ENCODE measurements at regions not wholly inside any gene's neighbourhood (a gene's known extent, or its start where the extent isn't known, plus 50 kb on each side); places are given as distances from the start of the nearest gene placed in this dataset.

- no peak for DNase-seq
These were observed 1375.6 kb upstream of the TENM4 start for GRCh38 chr11:80816454-80816847.

DNA sequence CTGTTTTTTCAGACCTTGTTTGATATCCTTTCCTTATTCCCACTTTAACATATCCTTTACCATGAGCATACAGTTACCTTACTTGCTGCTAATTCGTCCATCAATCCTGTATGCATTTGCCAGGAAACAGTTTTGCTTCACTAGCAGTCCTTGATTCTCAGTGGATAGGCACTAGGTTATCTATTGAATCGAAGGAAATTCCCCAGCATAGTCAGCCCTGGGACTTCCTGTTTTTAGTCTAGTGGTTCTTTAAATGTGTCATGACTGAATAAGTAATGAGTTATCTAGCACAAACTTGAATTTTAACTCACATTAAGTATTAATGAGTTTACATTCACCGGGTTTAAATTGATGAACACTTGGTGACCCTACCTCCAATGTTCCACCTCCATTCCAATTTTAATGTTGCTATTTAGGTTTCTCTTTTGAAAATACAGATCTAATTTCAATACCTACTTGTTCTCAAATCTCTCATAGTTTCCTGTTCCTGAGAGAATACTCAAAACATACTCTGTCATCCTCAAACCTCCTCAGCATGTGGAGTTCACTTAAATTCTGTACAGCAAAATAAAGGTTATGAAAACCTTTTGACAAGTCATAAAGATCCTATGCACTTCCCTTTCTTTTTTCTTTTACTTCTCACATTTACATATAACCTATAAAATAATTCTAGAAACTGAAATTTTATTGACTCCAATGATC, 1375.1 kb upstream of the TENM4 start:
- no peak for DNase-seq

- DNase-seq: no peak
These were observed 1374.0 kb upstream of the TENM4 start for GRCh38 chr11:80814813-80815212.

DNA sequence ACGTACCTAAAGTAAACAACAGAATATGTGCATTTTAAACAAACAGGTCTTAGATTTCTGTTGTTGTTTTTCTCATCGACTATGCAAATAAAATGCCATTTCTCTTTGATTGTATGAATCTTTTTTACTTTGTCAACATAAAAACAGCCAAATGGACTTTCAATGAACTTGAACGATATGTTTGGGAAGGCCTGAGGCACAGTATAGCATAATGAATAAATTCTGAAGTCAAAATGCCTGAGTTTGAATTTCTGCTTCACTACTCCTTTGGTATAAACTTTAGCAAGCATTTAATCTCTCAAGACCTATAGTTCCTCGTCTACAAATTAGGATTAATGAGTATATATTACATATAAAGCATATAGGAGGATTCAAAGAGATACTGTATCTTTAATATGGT, 1369.9 kb upstream of the TENM4 start:
- DNase-seq: no peak

DNA sequence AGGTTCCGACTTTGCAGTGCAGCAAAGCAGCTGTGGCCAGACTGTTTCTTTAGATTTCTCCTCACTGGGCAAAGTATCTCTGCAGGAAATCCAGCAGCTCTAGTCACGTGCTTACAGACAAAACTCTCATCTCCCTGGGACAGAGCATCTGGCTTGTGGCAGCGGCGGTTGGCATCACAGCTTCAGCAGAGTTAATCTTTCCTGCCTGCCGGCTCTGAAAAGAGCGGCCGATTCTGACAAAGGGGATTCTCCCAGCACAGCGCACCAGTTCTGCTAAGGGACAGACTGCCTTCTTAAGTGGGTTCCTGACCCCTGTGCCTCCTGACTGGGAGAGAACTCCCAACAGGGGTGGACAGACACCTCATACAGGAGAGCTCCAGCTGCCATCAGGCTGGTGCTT, 1357.3 kb upstream of the TENM4 start:
- DNase-seq: peak; percentile 7

- no peak for DNase-seq
These were observed 1342.7 kb upstream of the TENM4 start for GRCh38 chr11:80783561-80783960.

GRCh38 chr11:80782135-80782885, 1341.5 kb upstream of the TENM4 start:
- peak; percentile 32 for DNase-seq

DNA sequence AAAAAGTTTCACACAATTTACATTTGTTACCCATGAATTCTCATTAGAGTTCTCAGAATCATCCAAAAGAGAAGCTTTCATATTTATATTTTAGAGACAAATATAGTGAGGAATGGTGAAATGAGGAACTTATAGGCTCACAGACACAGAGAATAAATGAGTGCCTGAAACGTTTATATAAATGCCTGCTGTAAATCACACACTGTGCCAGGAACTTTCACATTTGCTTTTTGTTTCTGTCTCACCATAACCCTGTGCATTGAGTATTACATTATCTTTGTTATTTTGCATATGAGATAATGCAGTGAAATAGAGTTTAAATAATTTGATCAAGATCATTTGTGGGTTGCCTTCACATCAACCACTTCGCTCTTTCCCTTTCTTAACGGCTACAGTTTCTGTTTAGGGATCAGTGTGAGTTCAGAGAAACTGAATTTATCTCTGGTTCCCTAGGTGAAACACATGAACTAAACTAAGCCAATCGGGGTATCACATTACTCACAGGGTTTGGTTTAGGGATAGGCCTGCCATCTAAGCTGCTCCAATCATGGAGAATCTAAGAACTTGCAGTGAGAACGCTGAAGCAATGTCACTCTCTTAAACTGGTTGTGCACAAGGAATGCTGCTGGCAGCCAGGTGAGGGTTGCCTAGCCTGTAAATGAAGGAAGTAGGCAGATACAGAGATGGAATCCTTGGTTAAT, 1339.2 kb upstream of the TENM4 start:
- no peak for DNase-seq

- no peak for DNase-seq
These were observed 1338.1 kb upstream of the TENM4 start for GRCh38 chr11:80778941-80779340.

- no peak for DNase-seq
These were observed 1337.6 kb upstream of the TENM4 start for GRCh38 chr11:80778432-80778831.

DNA sequence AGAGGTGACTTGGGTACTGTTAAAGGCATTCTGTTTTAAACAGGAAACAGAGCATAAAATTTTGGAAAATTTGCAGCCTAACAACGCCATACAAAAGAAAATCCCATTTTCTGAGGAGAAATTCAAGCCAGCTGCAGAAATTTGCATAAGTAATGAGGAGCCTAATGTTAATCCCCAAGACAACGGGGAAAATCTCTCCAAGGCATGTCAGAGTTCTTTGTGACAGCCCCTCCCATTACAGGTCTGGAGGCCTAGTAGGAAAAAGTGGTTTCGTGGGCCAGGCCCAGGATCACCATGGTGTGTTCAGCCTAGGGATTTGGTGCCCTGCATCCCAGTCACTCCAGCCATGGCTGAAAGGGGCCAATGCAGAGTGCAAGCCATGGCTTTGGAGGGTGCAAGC, 1333.1 kb upstream of the TENM4 start:
- DNase-seq: no peak

DNA sequence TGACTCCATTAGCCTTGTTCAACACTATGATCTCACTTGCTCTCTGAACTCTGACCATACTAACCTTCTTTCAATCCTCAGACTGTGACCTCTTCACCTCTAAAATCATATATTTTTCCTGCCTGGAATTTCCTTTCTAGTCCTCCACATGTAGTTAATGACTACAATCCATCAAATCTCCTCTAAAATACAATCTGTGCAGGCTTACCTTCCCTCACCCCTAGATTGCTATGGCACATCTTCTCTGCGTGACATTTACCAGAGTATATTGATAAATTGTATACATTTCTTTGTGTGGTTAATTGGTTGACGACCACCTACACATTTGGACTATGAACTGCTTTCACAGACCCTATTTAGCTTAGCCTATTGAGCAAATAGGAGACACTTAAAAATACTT, 1330.2 kb upstream of the TENM4 start:
- no peak for DNase-seq

- no peak for DNase-seq
These were observed 1318.0 kb upstream of the TENM4 start for GRCh38 chr11:80758787-80759186.

- DNase-seq: no peak
These were observed 1307.5 kb upstream of the TENM4 start for GRCh38 chr11:80748207-80748925.

GRCh38 chr11:80746300-80746699, 1305.5 kb upstream of the TENM4 start:
- DNase-seq: no peak

DNA sequence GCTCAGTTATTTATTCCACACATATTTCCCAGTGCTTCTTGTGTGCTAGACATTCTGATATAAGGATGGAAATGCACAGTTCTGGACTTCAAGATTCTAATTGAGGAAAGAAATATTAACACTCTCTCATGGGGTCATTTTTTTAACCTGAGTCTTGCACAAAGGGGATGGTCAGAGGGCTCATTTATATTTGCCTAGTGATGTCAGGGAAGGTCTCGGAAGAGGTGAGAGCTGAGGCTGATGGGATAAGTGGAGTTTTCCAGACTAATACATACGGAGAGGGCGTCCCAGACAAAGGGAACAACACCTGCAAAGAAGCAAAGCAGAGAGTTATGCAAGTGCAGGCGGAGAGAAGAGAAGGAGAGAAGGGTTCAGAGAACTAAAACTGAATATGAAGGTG, 1304.6 kb upstream of the TENM4 start:
- DNase-seq: no peak

- no peak for DNase-seq
These were observed 1293.0 kb upstream of the TENM4 start for GRCh38 chr11:80733790-80734189.

- DNase-seq: no peak
These were observed 1292.5 kb upstream of the TENM4 start for GRCh38 chr11:80733361-80733760.

DNA sequence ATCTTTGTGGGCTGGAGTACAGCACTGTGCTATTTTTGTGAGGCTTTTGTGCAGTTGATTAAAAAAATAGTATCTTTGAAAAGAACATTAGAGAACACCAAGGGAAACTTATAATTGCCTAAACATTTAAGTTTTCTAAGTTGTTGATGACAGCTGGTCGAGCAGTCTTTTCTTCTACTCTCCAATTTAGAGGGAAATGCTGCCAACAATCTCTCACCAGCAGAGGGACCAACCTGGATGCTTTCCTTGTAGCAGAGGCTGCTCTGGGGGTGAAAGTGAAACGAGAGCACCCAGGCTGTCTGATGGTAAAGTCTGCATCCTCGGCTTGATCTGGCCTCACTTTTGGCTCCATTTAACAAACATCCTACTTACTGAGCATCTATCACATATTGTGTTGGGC, 1286.5 kb upstream of the TENM4 start:
- DNase-seq: no peak

GRCh38 chr11:80726236-80726635, 1285.4 kb upstream of the TENM4 start:
- no peak for DNase-seq

DNA sequence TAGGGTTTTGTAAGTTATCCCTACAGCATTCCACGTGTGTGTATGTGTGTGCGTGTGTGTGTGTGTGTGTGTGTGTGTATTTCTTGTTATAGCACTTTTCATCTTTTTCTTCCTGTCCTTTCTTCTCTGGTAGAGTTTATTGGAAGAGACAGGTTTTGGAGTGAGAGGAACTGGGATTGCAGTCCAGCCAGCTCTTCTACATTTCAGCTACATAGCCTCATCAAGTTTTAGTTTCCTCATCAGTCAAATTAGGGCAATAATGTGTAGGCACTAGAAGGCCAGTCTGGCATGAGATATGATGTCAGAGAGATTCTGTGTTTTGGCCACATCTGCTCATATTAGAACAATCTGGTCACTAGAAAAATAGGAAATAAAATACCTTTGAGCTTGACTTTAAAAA, 1283.5 kb upstream of the TENM4 start:
- DNase-seq: no peak

DNA sequence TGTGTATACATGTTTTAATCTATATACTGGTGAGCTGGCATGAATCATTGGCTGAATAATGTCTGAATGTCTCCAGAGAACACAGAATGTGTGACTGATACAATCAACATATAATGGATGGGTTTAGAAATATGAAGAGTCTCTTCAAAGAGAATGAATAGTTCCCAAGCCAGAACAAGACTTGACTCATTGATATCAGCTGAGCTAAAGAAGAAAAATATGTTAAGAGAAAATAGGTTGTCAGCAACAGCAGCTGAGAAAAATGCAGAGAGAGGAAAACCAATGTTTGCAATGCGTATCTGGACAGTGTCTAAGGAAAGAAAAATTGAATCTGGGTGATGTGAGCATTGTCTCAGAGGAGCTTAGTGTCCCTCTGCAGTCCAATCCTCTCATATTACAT, 1281.8 kb upstream of the TENM4 start:
- DNase-seq: no peak

GRCh38 chr11:80720295-80720694, 1279.5 kb upstream of the TENM4 start:
- DNase-seq: no peak

GRCh38 chr11:80719292-80719646, 1278.4 kb upstream of the TENM4 start:
- DNase-seq: no peak

All from NCI-H524 treated with DMSO at 0.1 percent for 48 hours (cell line).